ENCODE measurements at regions not wholly inside any gene's neighbourhood (a gene's known extent, or its start where the extent isn't known, plus 50 kb on each side); places are given as distances from the start of the nearest gene placed in this dataset.

DNA sequence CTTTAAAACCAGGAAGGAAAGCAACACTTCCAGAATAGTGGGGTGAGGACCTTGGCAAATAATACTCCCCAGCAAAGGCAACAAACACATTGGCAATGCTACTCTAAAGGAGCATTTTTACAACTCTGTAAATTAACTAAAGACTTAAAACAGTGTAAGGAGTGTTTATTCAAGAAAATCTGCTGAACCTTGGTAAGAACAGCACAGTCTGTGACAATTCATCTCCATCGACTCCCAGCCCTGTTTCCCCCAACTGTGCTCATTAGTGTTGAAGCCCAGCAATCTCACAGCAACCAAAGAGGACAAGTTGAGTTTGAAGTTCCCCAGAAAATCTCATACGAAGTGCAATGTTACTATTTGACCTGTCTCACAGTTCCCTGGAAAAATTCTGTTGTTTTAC is 884.9 kb downstream of the C6orf118 start:
- DNase-seq, result no peak

GRCh38 chr6:164419099-164419498 is 890.3 kb downstream of the C6orf118 start:
- no peak for DNase-seq

DNA sequence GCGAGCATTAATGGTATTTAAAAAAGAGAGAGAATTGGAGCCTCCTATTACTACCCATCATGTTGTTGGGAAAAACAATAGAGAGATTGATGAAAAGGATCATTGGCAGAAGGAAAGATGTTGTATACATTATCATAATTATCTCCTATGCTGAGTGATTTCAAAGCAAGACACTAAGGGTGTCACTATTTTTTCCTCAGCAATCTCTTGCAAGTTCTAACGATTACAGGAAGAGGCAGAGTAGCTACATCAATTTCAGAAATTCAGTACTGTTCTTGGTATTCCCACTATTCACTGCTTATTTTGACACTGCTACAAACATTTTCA is 891.2 kb downstream of the C6orf118 start:
- DNase-seq, result no peak

- no peak for DNase-seq
These were observed 891.7 kb downstream of the C6orf118 start for GRCh38 chr6:164417537-164418261.

DNA sequence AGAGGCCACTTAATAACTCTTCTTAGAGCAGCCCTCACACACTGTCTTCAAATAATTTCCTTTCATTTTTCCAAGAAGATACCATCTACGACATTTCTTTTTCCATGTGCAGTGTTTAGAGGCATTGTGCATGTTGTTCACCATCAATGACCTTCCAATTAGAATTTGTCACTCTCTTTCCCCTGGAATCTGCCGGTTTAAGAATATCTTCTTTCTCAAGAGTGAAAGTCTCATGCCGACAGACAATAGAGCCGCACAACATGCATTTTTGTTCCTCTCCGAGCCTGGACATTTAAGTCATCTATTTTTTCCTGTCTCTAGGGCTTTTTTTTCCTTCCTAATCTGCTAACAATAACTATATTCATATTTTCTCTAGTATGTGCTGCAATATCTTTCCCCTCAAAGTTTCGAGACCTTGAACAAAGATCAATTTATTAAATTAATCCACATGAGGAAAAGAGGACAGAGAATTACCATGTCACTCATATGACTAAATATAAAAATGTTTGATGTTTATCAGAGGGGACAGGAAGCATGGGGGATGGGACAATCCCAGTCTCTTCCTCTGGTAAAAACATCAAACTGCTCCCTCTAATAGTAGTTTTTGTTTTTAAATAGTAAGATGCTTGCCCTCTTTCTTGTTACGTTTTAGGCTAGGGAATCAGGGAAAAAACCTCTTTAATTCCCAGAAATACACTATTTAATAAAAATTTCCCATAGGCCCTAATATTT is 893.4 kb downstream of the C6orf118 start:
- DNase-seq, result no peak

GRCh38 chr6:164414695-164415094 is 894.7 kb downstream of the C6orf118 start:
- DNase-seq, result no peak

DNA sequence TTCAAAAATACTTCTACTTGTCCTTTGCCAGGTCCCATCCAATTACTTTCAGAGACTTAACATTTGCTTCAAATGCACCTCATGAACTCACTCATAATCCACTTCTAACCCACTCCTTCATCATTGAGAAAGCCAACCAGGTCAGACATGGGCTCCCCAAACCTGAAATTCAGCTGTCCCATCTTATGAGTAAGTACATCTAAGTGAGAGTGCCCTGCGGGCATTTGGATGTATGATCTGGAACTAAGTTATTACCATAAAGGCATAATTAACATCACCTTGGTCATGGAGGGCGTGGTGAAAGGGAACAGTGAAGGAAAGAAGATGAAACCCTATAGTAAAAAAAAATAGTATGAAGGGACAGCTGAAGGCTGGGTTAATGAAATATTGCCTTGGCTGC is 896.8 kb downstream of the C6orf118 start:
- no peak for DNase-seq

- no peak for DNase-seq
These were observed 899.4 kb downstream of the C6orf118 start for GRCh38 chr6:164410017-164410416.

DNA sequence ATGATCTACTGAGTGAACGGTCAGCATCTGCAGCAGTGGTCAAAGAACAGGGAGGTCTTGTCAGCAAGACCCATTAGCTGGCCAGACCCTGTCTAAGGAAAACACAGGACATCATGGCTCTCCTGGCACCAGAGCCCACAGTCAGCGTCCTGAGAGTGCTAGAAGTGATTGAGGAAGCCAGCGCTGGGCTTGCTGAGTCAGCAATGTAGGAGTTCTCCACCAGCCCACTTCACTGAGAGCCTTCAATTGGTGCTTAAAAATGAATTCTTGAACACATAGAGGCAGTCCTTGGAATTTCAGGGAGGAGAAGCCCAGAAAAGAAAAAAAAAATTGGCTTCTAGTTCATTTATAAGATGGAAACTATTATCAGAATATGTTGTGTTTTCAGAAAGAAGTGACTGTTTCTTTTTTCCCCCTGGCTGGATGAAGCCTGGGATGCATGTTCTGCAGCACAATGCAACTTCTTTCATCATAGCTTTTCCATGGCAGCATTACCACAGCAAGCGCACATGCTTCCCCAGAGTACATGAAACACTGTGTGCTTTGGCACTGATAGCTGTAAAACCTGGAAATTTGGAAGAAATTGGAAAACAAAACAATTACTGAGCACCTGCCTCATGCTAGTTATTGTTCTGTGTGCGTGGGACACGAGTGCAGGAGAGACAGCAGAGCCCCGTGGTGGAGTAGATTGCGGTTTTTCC is 899.9 kb downstream of the C6orf118 start:
- no peak for DNase-seq

DNA sequence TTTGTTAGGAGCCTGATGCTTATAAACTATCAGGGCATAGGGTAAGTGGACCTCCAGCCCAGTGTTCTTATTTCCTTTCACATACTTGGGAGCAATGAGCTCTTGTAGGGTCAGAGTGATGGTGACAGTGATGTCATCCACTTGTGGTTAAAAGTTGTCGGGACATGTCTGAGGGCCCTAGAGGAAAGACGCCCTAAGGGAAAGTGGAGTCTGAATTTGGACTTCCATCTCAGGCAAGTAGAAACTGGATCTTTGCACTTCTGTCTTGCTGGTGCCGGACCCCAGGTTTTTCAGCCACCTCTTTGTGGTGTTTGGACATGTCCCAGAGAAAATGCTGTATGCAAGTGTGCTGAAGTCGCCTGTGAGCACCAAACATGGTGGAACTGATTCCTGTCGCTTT is 900.5 kb downstream of the C6orf118 start:
- no peak for DNase-seq

DNA sequence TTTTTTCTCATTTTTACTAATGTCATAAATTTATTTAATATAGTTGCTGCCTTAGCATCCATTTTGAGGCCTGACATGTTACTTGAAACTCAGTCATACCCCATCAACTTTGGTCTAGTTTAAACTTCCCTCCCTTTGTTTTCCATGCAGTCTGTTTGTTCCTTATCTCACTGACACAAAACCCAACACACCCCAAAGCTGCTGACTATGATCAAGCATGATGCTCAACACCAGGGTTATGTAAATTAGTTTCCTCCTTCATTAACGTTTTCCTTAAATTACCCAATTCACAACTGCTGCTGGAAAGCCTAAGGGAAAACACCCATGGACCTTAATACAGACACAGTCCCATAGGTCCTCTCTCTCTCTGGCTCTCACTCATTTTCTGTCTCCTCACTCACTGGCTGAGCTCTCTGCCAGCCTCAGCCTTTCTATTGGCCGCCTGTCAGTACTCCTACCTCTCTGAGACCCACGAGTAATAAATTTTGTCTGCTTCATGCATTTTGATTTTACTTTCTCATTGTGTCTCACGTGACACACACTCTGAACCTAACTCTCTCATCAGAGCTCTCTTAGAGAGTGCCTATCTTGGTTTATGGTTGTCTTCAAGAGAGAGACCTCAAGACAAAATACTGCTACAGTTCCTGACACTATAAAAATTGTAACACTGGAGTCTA is 904.5 kb downstream of the C6orf118 start:
- no peak for DNase-seq

- DNase-seq, result no peak
These were observed 907.5 kb downstream of the C6orf118 start for GRCh38 chr6:164401871-164402270.

DNA sequence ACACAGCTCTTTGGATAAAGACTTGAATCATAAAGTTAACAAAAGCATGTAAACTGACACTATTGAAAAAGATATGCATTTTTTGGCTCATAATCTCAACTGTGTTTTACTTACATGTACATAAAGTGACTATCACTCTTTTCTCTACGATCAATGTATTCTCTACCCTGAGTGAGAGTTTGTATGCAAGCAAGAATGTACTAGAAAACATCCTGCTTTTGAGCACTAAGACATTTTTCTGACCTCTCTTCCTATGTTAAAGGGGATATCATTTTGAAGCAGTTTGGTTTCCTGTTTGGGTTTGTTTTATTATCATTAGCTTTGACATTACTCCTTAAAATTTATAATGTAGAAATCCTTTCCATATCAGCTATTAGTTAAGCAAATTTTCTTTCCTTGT is 910.8 kb downstream of the C6orf118 start:
- DNase-seq, result no peak

- no peak for DNase-seq
These were observed 913.0 kb downstream of the C6orf118 start for GRCh38 chr6:164396071-164397047.

DNA sequence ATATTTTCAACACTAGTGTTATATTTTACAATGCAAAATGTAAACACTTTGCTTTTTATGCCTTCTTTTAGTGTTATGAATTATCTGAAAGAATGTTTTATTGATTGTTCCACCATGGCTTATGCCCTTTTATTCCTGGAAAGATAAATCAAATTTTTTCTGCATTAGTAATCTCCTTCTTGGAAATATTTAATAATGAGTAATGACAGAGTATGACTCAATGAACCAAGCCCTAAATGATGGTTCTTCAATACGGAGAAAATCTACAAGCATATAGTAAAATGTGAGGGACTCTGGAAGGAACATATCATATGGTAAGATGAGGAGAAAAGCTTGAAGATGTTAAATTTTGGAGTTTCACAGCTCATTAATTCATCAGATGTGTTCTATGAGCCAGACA is 929.6 kb downstream of the C6orf118 start:
- DNase-seq, result no peak

DNA sequence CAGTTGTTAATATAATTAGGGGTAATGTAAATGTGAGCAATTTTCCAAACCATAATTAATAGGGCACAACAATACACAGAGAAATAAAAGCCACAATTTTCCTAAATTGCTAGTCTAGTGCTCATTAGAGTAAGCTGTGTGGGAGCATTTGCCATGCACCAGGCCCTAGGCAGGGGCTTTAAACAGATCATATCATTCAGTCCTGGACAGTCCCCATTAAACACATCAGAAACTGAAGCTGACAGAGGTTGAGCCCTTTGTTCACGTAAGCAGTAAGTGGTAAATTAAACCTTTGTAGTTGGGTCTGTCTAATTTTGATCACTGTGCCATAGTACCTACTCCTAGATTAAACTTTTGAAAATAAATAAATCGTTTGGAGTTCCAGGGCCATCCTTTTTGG is 931.1 kb downstream of the C6orf118 start:
- DNase-seq, result no peak

- DNase-seq, result no peak
These were observed 932.0 kb downstream of the C6orf118 start for GRCh38 chr6:164377348-164377918.

DNA sequence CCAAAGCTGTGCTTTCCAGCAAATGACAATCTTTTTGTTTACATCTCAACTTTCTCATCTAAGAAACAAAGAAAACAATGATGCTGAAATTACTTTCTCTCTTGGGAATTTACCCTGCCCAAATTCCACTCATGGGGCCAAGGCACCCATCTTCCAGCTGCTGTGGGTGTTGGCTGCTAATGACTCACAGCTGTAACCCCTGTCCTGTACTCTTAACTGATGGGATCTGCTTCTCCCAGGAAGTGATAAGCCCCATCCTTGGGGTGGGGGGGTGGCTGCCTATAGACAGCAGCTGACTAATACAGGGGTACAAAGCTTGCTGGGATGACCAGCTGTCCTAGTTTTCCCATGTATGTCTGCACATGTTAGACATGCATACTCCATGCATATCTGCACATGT is 938.6 kb downstream of the C6orf118 start:
- DNase-seq, result no peak

- DNase-seq, result no peak
These were observed 944.9 kb downstream of the QKI start for GRCh38 chr6:164359441-164359840.

DNA sequence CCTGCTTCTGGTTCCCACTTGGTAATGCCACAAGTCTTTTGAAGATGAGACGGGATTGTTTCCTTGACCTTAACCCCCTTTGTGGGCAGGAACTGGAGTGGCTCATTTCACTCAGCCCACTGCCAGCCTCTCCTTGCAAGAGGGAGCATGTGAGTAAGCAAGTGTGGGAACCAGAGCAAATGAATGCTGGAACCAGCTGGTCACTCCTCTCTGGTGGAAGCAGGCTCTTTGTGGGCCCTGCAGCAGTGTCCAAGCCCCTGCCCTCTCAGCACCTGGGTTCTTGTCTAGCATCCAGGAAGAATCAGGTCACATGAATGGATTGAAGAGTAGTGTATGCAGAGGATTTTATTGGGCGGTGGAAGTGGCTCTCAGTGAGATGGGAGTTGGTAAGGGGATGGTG is 944.5 kb downstream of the QKI start:
- DNase-seq, result no peak

- DNase-seq, result no peak
These were observed 942.3 kb downstream of the QKI start for GRCh38 chr6:164356814-164357213.

DNA sequence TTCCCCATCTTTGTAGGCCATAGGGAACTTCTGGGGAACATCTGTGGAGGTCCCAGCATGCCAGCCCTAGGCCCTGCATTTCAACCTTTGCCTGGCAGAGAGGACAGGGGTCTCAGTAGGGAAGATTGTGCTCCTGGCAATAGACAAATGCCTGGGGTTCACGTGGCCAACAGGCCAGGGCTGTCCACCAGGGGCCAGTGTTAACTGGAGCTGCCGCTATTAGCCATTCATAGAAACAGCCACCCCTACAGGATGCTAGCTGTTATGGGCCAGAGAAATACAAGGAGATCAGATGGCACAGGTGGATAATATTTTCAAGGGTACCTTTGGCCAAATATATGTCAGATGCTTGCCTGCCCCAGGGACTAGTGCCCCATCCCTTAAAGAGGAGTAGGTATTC is 932.9 kb downstream of the QKI start:
- DNase-seq, result no peak
